NB4 (cell line): ENCODE measurements at regions not wholly inside any gene's neighbourhood (a gene's known extent, or its start where the extent isn't known, plus 50 kb on each side); places are given as distances from the start of the nearest gene placed in this dataset.

ENCODE experiments used
- CTCF ChIP-seq: IDR thresholded peaks from one replicate; pipeline ENCODE4 v1.5.1; 2012; ENCODE audit warnings: low read depth, low read length
- MAX ChIP-seq: IDR thresholded peaks from 2 replicates; pipeline ENCODE4 v1.6.1; 2011; ENCODE audit warnings: low read depth, low read length
- POLR2A ChIP-seq: IDR thresholded peaks from 2 replicates; pipeline ENCODE4 v1.6.1; 2011; ENCODE audit warnings: mild to moderate bottlenecking; ENCODE audit not compliant: insufficient read length; ENCODE audit errors: extremely low read depth

GRCh38 chr10:128570319-128570995 is 444.2 kb upstream of the MKI67 start:
- TF ChIP-seq CTCF (no peak), POLR2A (no peak), MAX (no peak)
